H1 (cell line): ENCODE measurements at regions not wholly inside any gene's neighbourhood (a gene's known extent, or its start where the extent isn't known, plus 50 kb on each side); places are given as distances from the start of the nearest gene placed in this dataset.

Experiments
- HDAC2 ChIP-seq, 2 experiments: fragments of 300-600 bp in 1 of 2; sonication (generic) in 1 of 2; IDR thresholded peaks; 2 replicates each; pipeline ENCODE4 v1.6.1; 2011 to 2012; ENCODE audit warnings: low read depth in 2 of 2, low read length in 2 of 2, mild to moderate bottlenecking in 2 of 2, moderate library complexity in 2 of 2, borderline replicate concordance in 1 of 2, inconsistent platforms in 1 of 2
- POLR2AphosphoS5 ChIP-seq: IDR thresholded peaks from 2 replicates; pipeline ENCODE4 v1.6.1; 2011; ENCODE audit warnings: low read depth, low read length
- TF ChIP-seq, protein P1 (sequence below), 3 experiments: IDR thresholded peaks; 1 replicate in 2 of 3; 2 replicates in 1 of 3; pipeline versions ENCODE4 v1.5.1 to v1.6.1; 2011; ENCODE audit warnings: low read length in 3 of 3, mild to moderate bottlenecking in 3 of 3, inconsistent platforms in 2 of 3, low read depth in 1 of 3, moderate library complexity in 1 of 3; ENCODE audit not compliant: insufficient read depth in 1 of 3; ENCODE audit errors: control extremely low read depth in 1 of 3

DNA sequence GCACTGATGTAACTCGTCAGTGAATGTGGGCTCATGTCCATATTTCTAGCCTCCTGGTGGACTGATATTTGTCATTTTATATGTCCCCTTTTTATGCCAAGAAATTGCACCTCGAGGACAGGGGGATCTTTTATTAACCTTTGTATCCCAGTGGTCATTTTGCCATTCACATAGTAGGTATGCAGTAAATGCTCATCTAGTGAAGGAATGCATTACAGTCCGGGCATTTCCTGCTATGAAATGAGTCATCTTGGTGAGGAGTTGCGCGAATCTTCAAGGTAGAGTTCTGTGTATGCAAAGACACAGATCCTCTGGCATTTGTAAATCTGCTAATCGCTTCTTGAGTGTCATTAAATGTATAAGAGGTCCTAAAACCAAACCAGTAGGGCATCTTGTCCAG is 755.5 kb upstream of the ADAMTS16 start:
- TF ChIP-seq HDAC2 (IDR thresholded peaks at IDR 0.05; ENCODE audit: borderline replicate concordance in 1 of 2, low read depth in 2 of 2, low read length in 2 of 2) (no peak), POLR2AphosphoS5 (no peak)
- TF ChIP-seq, protein P1, sequence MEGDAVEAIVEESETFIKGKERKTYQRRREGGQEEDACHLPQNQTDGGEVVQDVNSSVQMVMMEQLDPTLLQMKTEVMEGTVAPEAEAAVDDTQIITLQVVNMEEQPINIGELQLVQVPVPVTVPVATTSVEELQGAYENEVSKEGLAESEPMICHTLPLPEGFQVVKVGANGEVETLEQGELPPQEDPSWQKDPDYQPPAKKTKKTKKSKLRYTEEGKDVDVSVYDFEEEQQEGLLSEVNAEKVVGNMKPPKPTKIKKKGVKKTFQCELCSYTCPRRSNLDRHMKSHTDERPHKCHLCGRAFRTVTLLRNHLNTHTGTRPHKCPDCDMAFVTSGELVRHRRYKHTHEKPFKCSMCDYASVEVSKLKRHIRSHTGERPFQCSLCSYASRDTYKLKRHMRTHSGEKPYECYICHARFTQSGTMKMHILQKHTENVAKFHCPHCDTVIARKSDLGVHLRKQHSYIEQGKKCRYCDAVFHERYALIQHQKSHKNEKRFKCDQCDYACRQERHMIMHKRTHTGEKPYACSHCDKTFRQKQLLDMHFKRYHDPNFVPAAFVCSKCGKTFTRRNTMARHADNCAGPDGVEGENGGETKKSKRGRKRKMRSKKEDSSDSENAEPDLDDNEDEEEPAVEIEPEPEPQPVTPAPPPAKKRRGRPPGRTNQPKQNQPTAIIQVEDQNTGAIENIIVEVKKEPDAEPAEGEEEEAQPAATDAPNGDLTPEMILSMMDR (IDR thresholded peaks at IDR 0.05; ENCODE audit: control extremely low read depth in 1 of 3, insufficient read depth in 1 of 3, low read depth in 1 of 3, low read length in 3 of 3) = no peak
